Skin of body (tissue), 1 donor: ENCODE measurements at regions not wholly inside any gene's neighbourhood (a gene's known extent, or its start where the extent isn't known, plus 50 kb on each side); places are given as distances from the start of the nearest gene placed in this dataset.

Experiments used
- DNase-seq: peaks from one replicate; lab custom pipeline; 2025; lab: John Stamatoyannopoulos, UW

GRCh38 chr5:148913493-148913892 lies 87.1 kb downstream of the ADRB2 start:
- DNase-seq: no peak

GRCh38 chr5:148913985-148914431 lies 87.6 kb downstream of the ADRB2 start:
- DNase-seq: no peak

GRCh38 chr5:148915224-148915817 lies 88.9 kb downstream of the ADRB2 start:
- no peak for DNase-seq

GRCh38 chr5:148920646-148921288 lies 94.4 kb downstream of the ADRB2 start:
- DNase-seq: no peak

DNA sequence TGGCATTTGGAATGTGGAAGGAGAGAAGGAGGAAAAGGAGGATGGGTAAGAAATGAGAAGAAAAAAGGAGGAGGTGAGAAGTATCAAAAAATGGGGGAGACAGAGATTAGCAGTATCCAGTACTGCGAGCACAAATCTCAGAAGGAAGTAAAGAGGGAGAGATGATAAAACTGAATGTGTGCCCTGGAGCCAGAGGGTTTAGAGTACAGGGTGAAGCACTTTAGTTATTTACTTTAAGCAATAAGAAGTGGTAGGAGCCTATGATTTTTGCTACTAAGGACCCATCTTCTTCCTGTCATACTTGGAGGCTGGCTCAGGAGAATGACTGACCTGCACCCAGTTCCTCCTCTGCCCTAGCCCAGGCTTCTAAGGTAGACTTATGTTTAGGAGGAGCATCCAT lies 94.9 kb downstream of the ADRB2 start:
- no peak for DNase-seq

DNA sequence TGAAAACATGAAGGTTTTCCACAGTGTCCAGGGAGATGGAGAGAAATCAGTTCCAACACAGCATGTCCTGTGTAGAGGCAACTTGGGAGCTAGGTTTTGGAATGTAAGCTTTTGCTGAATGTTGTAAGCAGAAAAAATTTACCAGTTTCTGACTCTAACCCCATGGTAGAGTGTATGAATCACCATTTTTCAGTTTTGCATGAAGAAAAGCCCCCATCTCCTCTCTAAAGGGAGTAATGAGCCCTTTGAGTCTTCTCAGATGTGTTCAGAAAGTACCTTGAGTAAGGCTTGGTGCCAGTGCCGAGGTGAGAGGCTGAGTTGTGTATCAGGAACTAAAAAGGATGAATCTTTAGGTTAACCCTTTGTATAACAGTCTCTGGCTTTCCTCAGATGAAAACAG lies 96.2 kb downstream of the ADRB2 start:
- DNase-seq: no peak

DNA sequence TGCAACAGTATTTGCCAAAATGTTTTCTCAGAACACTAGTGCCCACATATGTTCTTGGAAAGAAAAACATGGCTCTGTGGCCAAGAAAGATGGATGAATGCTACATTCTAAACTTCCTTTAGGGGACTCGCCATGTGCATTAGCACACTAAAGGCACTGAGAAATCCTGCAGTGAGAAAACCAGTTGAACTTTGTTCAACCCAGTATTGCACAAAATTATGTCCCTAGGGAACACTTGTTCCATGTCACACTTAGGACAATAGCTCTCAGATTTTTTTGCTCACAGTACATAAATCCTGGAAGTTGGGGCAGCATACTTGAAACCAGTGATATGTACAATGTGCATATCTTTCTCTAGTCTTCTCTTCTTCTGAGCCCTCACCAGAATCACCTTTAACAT lies 96.6 kb downstream of the ADRB2 start:
- DNase-seq: no peak

- DNase-seq: no peak
Measured at GRCh38 chr5:148924817-148925216, 98.4 kb downstream of the ADRB2 start.

- DNase-seq: no peak
Measured at GRCh38 chr5:148926207-148926606, 99.8 kb downstream of the ADRB2 start.

DNA sequence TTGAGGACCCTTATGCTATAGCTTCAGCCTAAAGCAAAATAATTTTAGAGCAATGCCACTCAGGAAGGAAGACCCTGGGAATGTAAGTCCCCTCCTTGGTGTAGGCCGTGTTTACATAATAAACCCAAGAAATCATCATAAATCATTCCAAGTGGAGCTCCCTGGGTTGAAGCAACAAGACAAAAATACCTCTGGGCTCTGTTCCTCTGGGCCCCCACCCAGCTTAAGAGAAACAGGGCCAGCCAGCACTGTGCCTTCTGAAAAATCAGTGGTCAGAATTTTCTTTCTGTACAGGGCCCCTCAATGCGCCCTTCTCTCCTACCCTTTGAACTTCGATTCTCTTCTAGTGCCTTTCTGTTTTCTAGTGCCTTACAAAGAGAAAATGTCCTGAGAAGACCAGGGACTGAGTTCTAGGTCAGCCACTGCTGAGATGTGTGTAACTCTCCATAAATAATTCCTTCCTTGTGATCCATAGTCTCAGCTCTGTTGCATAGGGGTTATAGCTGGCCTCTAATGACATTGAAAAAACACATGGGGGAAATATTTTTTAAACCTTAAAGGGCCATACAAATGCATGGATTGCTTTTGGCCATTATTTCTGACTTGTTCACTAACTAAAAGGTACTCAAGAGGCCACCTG lies 101.0 kb downstream of the ADRB2 start:
- no peak for DNase-seq

- no peak for DNase-seq
Measured at GRCh38 chr5:148928141-148928540, 101.7 kb downstream of the ADRB2 start.

DNA sequence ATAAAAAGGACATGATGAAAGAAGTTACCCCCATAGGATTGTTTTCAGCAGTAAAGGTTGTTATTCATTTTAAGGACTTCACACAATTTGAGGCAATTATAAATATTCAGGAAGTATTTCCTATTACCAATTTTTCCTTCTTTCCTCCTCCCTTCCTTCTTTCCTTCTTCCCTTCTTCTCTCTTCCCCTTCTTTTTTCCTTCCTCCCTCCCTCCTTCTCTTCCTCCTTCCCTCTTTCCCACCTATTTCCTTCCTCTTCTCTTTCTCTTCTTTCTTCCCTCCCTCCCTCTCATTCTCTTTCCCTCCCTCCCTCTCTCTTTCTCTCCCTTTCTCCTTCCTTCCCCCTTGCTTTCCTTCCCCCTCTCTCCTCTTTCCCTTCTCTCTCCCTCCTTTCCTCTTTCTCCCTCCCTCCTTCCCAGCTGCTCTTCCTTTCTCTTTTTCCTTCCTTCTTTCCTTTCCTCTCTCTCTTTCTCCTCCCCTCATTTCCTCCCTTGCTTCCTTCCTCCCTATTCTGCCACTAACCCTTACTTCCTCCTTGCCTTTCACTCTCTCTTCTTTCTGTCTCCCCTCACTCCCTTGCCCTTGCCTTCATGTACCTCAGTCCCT lies 105.1 kb downstream of the ADRB2 start:
- DNase-seq: no peak

DNA sequence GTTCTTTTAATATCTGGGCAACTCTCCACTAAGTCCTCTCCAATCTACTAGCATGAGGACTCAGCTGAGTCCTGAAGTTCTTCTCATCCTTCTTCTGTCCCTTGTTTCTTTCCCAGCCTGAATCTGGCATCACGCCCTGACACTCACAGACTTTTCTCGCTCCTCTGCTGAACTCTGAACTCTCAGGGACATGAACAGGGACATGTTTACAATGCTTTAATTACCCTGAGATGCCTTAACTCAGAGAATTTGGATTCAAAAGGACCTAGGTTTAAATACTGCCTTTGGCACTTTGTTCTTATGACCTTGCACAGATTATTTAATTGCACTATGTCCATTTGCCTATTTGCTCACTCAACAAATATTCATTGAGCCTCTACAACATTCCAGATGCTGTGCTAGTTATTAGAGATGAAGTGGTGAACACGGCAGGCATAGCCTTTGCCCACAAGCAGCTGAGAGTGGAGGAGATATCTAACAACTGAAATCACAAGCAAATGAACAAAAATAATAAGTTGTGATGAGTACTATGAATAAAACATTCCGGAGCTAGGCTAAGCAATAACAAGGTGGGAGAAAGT lies 106.0 kb downstream of the ADRB2 start:
- DNase-seq: no peak

GRCh38 chr5:148933903-148934432 lies 107.6 kb downstream of the ADRB2 start:
- DNase-seq: no peak

DNA sequence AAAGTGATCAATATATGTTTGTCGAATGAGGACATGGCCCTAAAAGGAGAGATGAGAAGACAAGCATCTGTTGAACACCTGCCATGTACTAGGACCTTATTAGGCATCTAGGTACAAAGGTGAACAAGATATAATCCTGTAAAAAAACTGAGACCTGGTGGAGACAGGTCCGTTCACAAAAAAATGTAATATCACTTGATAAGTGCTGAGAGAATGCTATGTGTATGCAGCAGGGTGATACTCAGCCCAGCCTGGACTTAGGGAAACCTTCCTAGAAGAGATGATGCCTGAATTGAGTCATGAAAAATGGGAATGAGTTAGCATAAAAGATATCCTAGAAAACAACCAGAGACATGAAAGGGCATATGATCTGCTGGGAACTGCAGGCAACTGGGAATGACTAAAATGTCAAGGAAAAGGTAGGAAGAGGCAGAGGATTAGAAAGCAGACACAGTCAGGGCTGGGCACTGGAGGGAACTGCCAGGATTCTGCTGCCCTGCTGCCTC lies 108.5 kb downstream of the ADRB2 start:
- no peak for DNase-seq

GRCh38 chr5:148937239-148937638 lies 110.8 kb downstream of the ADRB2 start:
- DNase-seq: no peak

GRCh38 chr5:148937830-148938521 lies 111.6 kb downstream of the ADRB2 start:
- no peak for DNase-seq

GRCh38 chr5:148938522-148938882 lies 112.1 kb downstream of the ADRB2 start:
- DNase-seq: no peak

DNA sequence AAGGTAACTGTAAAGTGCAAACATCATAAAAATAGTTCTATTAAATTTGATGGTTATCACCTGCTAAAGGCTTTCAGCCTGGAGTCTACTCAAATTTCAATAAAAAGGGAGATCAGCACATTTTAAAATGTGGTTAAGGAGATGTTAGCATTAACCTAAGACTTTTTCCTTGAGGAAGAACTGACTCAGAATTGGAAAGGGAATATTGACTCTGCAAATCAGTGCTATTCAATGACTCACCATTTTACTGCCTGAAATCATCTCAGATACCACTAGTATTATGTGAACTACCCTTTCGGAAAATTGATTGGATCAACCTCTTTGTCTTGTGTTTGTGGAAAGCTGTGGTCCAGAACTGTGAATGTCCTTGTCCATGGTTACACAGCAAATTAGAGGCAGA lies 113.3 kb downstream of the ADRB2 start:
- DNase-seq: no peak

- no peak for DNase-seq
Measured at GRCh38 chr5:148941810-148942209, 115.4 kb downstream of the ADRB2 start.

GRCh38 chr5:148949841-148950470 lies 112.9 kb downstream of the SH3TC2 start:
- no peak for DNase-seq
